Hematopoietic multipotent progenitor cell treated with erythropoietin and hydrocortisone succinate and interleukin-3 and kit ligand, for 4 days (in vitro differentiated cells): ENCODE measurements at regions not wholly inside any gene's neighbourhood (a gene's known extent, or its start where the extent isn't known, plus 50 kb on each side); places are given as distances from the start of the nearest gene placed in this dataset.
"Not testable (repeated sequence)": the region's sequence is repeated elsewhere in the genome, so short reads cannot be mapped to it uniquely, and the experiment has no call there.

Experiments used
- DNase-seq: peaks from one replicate; pipeline ENCODE4 v3.0.0-alpha.2; 2015

GRCh38 chr4:81617545-81617944, 145.8 kb upstream of the RASGEF1B start:
- DNase-seq: no peak

GRCh38 chr4:81611221-81611620, 139.5 kb upstream of the RASGEF1B start:
- no peak for DNase-seq

- no peak for DNase-seq
Measured at GRCh38 chr4:81609844-81610243, 138.1 kb upstream of the RASGEF1B start.

- no peak for DNase-seq
Measured at GRCh38 chr4:81607950-81608349, 136.2 kb upstream of the RASGEF1B start.

- DNase-seq: peak; percentile 32
Measured at GRCh38 chr4:81606801-81607501, 135.2 kb upstream of the RASGEF1B start.

- DNase-seq: no peak
Measured at GRCh38 chr4:81606166-81606565, 134.5 kb upstream of the RASGEF1B start.

- peak; percentile 8 for DNase-seq
Measured at GRCh38 chr4:81605271-81605670, 133.6 kb upstream of the RASGEF1B start.

- no peak for DNase-seq
Measured at GRCh38 chr4:81604683-81605218, 133.0 kb upstream of the RASGEF1B start.

- DNase-seq: no peak
Measured at GRCh38 chr4:81602854-81603253, 131.1 kb upstream of the RASGEF1B start.

GRCh38 chr4:81601358-81601694, 129.6 kb upstream of the RASGEF1B start:
- no peak for DNase-seq

GRCh38 chr4:81600520-81601357, 129.0 kb upstream of the RASGEF1B start:
- DNase-seq: no peak

GRCh38 chr4:81599742-81600380, 128.2 kb upstream of the RASGEF1B start:
- no peak for DNase-seq

GRCh38 chr4:81595798-81596610, 124.3 kb upstream of the RASGEF1B start:
- DNase-seq: no peak

- no peak for DNase-seq
Measured at GRCh38 chr4:81595287-81595686, 123.6 kb upstream of the RASGEF1B start.

- DNase-seq: no peak
Measured at GRCh38 chr4:81594490-81595159, 122.9 kb upstream of the RASGEF1B start.

- DNase-seq: no peak
Measured at GRCh38 chr4:81592701-81593100, 121.0 kb upstream of the RASGEF1B start.

- DNase-seq: no peak
Measured at GRCh38 chr4:81590596-81590995, 118.9 kb upstream of the RASGEF1B start.

GRCh38 chr4:81589262-81589661, 117.6 kb upstream of the RASGEF1B start:
- no peak for DNase-seq

GRCh38 chr4:81586706-81587105, 115.0 kb upstream of the RASGEF1B start:
- DNase-seq: no peak

- not testable (repeated sequence) for DNase-seq
Measured at GRCh38 chr4:81580994-81581374, 109.3 kb upstream of the RASGEF1B start.

- DNase-seq: no peak
Measured at GRCh38 chr4:81580346-81580993, 108.8 kb upstream of the RASGEF1B start.

- DNase-seq: no peak
Measured at GRCh38 chr4:81577392-81577791, 105.7 kb upstream of the RASGEF1B start.
